H9 (cell line): ENCODE measurements at regions not wholly inside any gene's neighbourhood (a gene's known extent, or its start where the extent isn't known, plus 50 kb on each side); places are given as distances from the start of the nearest gene placed in this dataset.

Experiments
- DNase-seq: peaks from one replicate; pipeline ENCODE4 v3.0.0-alpha.2; 2017
- H2AFZ ChIP-seq: one replicate; pipeline ENCODE4 v1.6.1; 2013; ENCODE audit warnings: mild to moderate bottlenecking, low read length, control low read depth, moderate library complexity
- H2AK5ac ChIP-seq: 2 replicates; pipeline ENCODE4 v1.6.1; 2013; ENCODE audit warnings: low read length, control low read depth, mixed read lengths; ENCODE audit not compliant: insufficient read length
- H2BK120ac ChIP-seq: one replicate; pipeline ENCODE4 v1.6.1; 2013; ENCODE audit warnings: low read depth, mild to moderate bottlenecking, low read length, control low read depth, inconsistent platforms; ENCODE audit not compliant: poor library complexity, severe bottlenecking
- H2BK12ac ChIP-seq: 2 replicates; pipeline ENCODE4 v1.6.1; 2013; ENCODE audit warnings: low read length, control low read depth, mixed read lengths, low read depth; ENCODE audit not compliant: insufficient read length
- H2BK15ac ChIP-seq: 2 replicates; pipeline ENCODE4 v1.6.1; 2013; ENCODE audit warnings: low read depth, low read length, control low read depth
- H2BK20ac ChIP-seq: one replicate; pipeline ENCODE4 v1.6.1; 2013; ENCODE audit warnings: low read depth, mild to moderate bottlenecking, low read length, control low read depth, inconsistent platforms; ENCODE audit not compliant: poor library complexity, severe bottlenecking
- H2BK5ac ChIP-seq: 2 replicates; pipeline ENCODE4 v1.6.1; 2013; ENCODE audit warnings: low read length, control low read depth, mixed read lengths; ENCODE audit not compliant: insufficient read length
- H3K14ac ChIP-seq: 2 replicates; pipeline ENCODE4 v1.6.1; 2013; ENCODE audit warnings: low read length, control low read depth; ENCODE audit not compliant: insufficient read depth
- H3K18ac ChIP-seq: 2 replicates; pipeline ENCODE4 v1.6.1; 2013; ENCODE audit warnings: low read depth, mild to moderate bottlenecking, mixed read lengths, low read length, control low read depth; ENCODE audit not compliant: insufficient read length
- H3K23ac ChIP-seq: 2 replicates; pipeline ENCODE4 v1.6.1; 2013; ENCODE audit warnings: low read length, control low read depth, mixed read lengths, low read depth; ENCODE audit not compliant: insufficient read length
- H3K23me2 ChIP-seq: 2 replicates; pipeline ENCODE4 v1.6.1; 2013; ENCODE audit warnings: low read depth, mild to moderate bottlenecking, mixed read lengths, low read length, control low read depth; ENCODE audit not compliant: insufficient read length, poor library complexity, severe bottlenecking
- H3K27ac ChIP-seq: 2 replicates; pipeline ENCODE4 v1.5.1; 2013; ENCODE audit warnings: low read length, control low read depth, mixed read lengths, low read depth; ENCODE audit not compliant: insufficient read length
- H3K27me3 ChIP-seq: 2 replicates; pipeline ENCODE4 v1.6.1; 2013; ENCODE audit warnings: low read length, control low read depth, inconsistent platforms; ENCODE audit not compliant: insufficient read depth
- H3K4ac ChIP-seq: 2 replicates; pipeline ENCODE4 v1.6.1; 2013; ENCODE audit warnings: low read depth, mild to moderate bottlenecking, control low read depth, inconsistent platforms, low read length, moderate library complexity
- H3K4me1 ChIP-seq: 2 replicates; pipeline ENCODE4 v1.6.1; 2013; ENCODE audit warnings: low read length, control low read depth, inconsistent platforms; ENCODE audit not compliant: insufficient read depth
- H3K4me2 ChIP-seq: 2 replicates; pipeline ENCODE4 v1.6.1; 2013; ENCODE audit warnings: low read length, control low read depth, mixed read lengths; ENCODE audit not compliant: insufficient read length, insufficient read depth
- H3K56ac ChIP-seq: 2 replicates; pipeline ENCODE4 v1.6.1; 2013; ENCODE audit warnings: low read depth, mild to moderate bottlenecking, mixed read lengths, low read length, control low read depth; ENCODE audit not compliant: insufficient read length
- H3K79me1 ChIP-seq: 2 replicates; pipeline ENCODE4 v1.6.1; 2013; ENCODE audit warnings: low read depth, mild to moderate bottlenecking, moderate library complexity, low read length, control low read depth, inconsistent platforms; ENCODE audit not compliant: insufficient read depth, poor library complexity, severe bottlenecking
- H3K79me2 ChIP-seq: 2 replicates; pipeline ENCODE4 v1.6.1; 2013; ENCODE audit warnings: low read length, control low read depth, inconsistent platforms; ENCODE audit not compliant: insufficient read depth
- H3K9ac ChIP-seq: 2 replicates; pipeline ENCODE4 v1.6.1; 2013; ENCODE audit warnings: low read length, control low read depth, mixed read lengths; ENCODE audit not compliant: insufficient read length; ENCODE audit errors: extremely low read depth
- H3K9me3 ChIP-seq: one replicate; pipeline ENCODE4 v1.6.1; 2013; ENCODE audit warnings: low read depth, low read length, inconsistent platforms; ENCODE audit not compliant: control insufficient read depth
- H3T11ph ChIP-seq: one replicate; pipeline ENCODE4 v1.6.1; 2013; ENCODE audit warnings: mild to moderate bottlenecking, low read length, control low read depth, inconsistent platforms
- H4K20me1 ChIP-seq: one replicate; pipeline ENCODE4 v1.6.1; 2013; ENCODE audit not compliant: control insufficient read depth, insufficient read length, insufficient read depth
- H4K5ac ChIP-seq: 2 replicates; pipeline ENCODE4 v1.6.1; 2013; ENCODE audit warnings: low read depth, mild to moderate bottlenecking, mixed read lengths, low read length, control low read depth; ENCODE audit not compliant: insufficient read length
- H4K8ac ChIP-seq: replicated peaks from 2 replicates; pipeline ENCODE4 v1.6.1; 2013; ENCODE audit warnings: low read length, control low read depth, mixed read lengths, low read depth; ENCODE audit not compliant: insufficient read length
- H4K91ac ChIP-seq: 2 replicates; pipeline ENCODE4 v1.6.1; 2013; ENCODE audit warnings: low read depth, mild to moderate bottlenecking, moderate library complexity, mixed read lengths, low read length, control low read depth; ENCODE audit not compliant: insufficient read length
- H3K27ac Mint-ChIP-seq, 3 experiments: 2 replicates in 2 of 3; 3 replicates in 1 of 3; pipeline ENCODE4 v1.8.0; 2020 to 2021; ENCODE audit warnings: mixed read lengths in 3 of 3, mild to moderate bottlenecking in 1 of 3, moderate library complexity in 1 of 3
- H3K27me3 Mint-ChIP-seq: 2 replicates; pipeline ENCODE4 v1.8.0; 2021; ENCODE audit warnings: low read depth, mild to moderate bottlenecking, moderate library complexity, mixed read lengths
- H3K36me3 Mint-ChIP-seq, 3 experiments: 2 replicates in 2 of 3; 3 replicates in 1 of 3; pipeline ENCODE4 v1.8.0; 2020 to 2021; ENCODE audit warnings: low read depth in 3 of 3, mixed read lengths in 3 of 3; ENCODE audit not compliant: insufficient read depth in 1 of 3
- H3K4me1 Mint-ChIP-seq, 2 experiments: 2 replicates each; pipeline ENCODE4 v1.8.0; 2020; ENCODE audit warnings: mixed read lengths in 2 of 2
- H3K4me3 Mint-ChIP-seq, 2 experiments: 2 replicates in 1 of 2; 3 replicates in 1 of 2; pipeline ENCODE4 v1.8.0; 2020 to 2021; ENCODE audit warnings: mild to moderate bottlenecking in 2 of 2, mixed read lengths in 2 of 2, moderate library complexity in 1 of 2
- H3K9me3 Mint-ChIP-seq, 2 experiments: 2 replicates in 1 of 2; 3 replicates in 1 of 2; pipeline ENCODE4 v1.8.0; 2020; ENCODE audit warnings: mild to moderate bottlenecking in 2 of 2, mixed read lengths in 2 of 2, moderate library complexity in 1 of 2
- CTCF ChIP-seq: fragments of 200-600 bp; sonication (generic); conservative IDR thresholded peaks from 3 replicates; pipeline ENCODE4 v1.8.0; 2021; ENCODE audit warnings: antibody characterized with exemption, mild to moderate bottlenecking
- WGBS: extraction: QIAGEN DNeasy Blood & Tissue Kit; methylation state at CpG from one replicate; pipeline ENCODE4 v1.1.7; 2013; ENCODE audit warnings: missing lambda C conversion rate, low lambda C conversion rate, mixed read lengths; ENCODE audit not compliant: insufficient read length; ENCODE audit errors: extremely low coverage; 5-methylcytosine and 5-hydroxymethylcytosine counted together

GRCh38 chr4:111924696-111925095 is 220.6 kb upstream of the FAM241A start:
- Histone ChIP-seq H3K18ac (no peak overlapping the region), H3K4me2 (no peak overlapping the region), H3K56ac (no peak overlapping the region), H2BK120ac (no peak overlapping the region), H2BK12ac (no peak overlapping the region), H3K27ac (no peak overlapping the region), H4K5ac (no peak overlapping the region), H3K23ac (no peak overlapping the region), H2AFZ (no peak overlapping the region), H3K9ac (no peak overlapping the region), H3K14ac (no peak overlapping the region), H3K27me3 (no peaks in the 10 kb centered on the region), H3K4ac (no peak overlapping the region), H2BK20ac (no peak overlapping the region), H4K91ac (no peak overlapping the region), H3K4me1 (no peaks in the 10 kb centered on the region), H4K20me1 (no peaks in the 10 kb centered on the region), H3K23me2 (no peaks in the 10 kb centered on the region), H3K79me1 (no peaks in the 10 kb centered on the region), H2BK5ac (no peak overlapping the region), H3K79me2 (no peaks in the 10 kb centered on the region), H4K8ac (no peak overlapping the region), H2BK15ac (no peak overlapping the region), H3K9me3 (no peaks in the 10 kb centered on the region), H2AK5ac (no peak overlapping the region), H3T11ph (no peak overlapping the region)
- Mint-ChIP-seq H3K4me3 (no peak overlapping the region), H3K9me3 (no peaks in the 10 kb centered on the region), H3K36me3 (no peaks in the 10 kb centered on the region), H3K27me3 (no peaks in the 10 kb centered on the region), H3K4me1 (no peaks in the 10 kb centered on the region), H3K27ac (no peak overlapping the region)
- no peak for TF ChIP-seq CTCF
- DNase-seq = no peak
- no CpG with 5 or more reads among the region's 1 CpG for WGBS
